ENCODE measurements at regions not wholly inside any gene's neighbourhood (a gene's known extent, or its start where the extent isn't known, plus 50 kb on each side); places are given as distances from the start of the nearest gene placed in this dataset.
"Not testable (repeated sequence)": the region's sequence is repeated elsewhere in the genome, so short reads cannot be mapped to it uniquely, and the experiment has no call there.

DNA sequence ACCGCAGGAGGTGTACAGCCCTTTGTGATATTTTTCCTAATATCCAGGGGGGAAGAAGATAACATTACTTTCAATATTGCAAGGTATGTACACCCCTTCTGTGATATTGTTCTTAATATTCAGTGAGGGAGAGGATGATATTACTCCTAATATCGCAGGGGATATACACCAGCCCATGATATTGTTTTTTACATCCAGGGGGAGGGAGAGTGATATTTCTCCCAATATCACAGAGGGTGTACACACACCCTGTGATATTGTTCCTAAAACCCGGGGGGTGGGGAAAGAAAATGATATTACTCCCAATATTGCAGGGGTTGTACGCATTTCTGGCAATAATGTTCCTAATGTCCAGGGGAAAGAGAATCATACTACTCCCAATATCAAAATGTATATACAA, 58.0 kb upstream of the SLC25A48 start:
- no peak for DNase-seq

DNA sequence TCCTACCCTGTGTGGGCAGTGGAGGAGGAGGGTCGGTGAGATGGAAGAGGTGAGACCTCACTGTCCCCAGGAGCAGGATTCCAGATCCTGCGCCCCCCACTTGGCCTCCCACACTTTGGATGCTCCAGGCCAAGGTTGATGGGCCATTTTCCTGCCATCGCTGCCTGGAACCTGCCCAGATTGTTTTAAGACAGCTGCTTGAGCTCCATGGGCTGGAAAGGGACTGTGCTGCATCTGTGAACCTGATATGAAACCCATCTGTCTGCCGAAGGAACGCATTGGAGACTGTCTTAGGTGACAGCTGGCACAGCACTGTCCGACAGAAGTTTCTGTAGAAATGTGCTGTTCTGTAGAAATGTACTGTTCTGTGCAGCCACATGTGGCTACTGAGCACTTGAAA, 72.7 kb upstream of the SLC25A48 start:
- DNase-seq: no peak

DNA sequence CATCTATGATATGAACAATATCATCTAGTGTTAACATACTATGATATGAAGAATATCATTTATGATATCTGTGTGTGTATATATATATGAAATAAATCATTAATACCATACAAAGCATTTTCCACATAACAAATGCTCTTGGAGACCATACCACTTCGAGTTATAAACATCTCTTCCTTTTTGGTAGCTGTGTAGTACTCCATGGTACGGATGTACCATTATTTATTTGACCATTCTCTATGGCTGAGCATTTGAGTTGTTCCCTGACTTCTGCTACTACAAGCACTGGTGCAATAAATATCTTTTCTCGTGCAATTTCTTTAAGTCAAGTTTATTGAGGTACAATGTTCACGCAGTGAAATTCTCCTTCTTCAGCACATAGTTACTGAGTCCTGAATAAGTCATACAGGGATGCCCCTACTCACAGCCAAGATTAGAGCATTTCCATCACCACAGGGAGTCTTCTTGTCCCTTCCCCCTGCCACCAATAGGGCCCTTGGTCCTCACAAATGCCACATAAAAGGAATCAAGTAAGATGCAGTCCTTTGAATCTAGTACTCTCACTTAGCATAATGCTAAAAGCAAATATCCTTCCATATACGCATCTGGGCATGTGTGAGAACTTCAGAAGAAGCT, 75.2 kb upstream of the SLC25A48 start:
- DNase-seq: no peak

DNA sequence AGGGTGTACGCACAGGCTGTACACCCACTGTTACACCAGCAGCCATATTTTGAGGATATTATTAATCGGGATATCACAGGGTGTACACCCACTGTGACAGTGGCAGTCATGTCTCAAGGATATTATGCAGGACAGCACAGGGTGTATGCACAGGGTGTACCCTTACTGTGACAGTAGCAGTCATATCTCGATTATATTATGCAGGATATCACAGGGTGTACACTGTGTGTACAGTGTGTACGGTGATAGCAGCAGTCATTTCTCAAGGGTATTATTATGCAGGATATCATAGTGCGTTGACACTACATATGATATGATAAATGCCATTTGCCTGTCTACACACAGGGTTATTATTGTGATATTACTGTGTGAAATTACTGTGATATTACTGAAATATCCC, 80.5 kb upstream of the SLC25A48 start:
- no peak for DNase-seq

DNA sequence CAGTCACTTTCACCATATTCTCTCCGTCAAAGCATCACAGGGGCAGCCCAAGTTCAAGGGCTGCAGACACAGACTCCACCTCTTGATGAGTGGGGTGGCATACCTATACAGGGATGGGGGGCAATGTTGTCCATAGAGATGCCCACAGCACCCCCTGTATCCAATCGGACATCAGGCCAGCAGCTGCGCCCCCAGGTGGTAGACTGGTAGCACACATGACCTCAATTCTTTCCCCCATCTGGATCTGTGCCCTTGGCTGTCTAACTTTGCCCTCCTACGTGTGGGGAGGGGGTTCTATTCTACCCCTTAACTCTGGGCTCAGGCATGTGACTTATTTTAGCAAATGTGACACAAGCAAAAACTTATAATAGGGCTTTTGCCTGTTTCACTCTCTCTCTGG, 84.0 kb upstream of the SLC25A48 start:
- no peak for DNase-seq

DNA sequence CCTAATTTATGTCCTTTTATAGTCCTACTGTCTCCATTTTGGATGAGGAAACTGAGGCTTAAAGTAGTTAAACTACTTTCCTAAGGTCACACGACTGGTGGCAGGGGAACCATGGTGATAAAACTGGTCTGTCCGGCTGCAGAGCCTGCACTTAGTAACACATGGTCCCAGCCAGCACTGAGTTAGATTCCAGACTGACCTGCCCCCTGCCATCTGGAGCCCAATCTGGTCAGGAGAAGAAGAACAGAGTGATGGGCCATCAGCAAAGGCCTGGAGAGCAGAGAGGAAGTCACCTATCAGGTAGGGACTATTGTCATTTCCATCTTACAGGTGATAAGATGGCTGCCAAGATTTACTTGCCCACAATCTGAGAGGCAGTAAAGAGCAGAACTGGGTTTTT, 86.6 kb upstream of the SLC25A48 start:
- no peak for DNase-seq

DNA sequence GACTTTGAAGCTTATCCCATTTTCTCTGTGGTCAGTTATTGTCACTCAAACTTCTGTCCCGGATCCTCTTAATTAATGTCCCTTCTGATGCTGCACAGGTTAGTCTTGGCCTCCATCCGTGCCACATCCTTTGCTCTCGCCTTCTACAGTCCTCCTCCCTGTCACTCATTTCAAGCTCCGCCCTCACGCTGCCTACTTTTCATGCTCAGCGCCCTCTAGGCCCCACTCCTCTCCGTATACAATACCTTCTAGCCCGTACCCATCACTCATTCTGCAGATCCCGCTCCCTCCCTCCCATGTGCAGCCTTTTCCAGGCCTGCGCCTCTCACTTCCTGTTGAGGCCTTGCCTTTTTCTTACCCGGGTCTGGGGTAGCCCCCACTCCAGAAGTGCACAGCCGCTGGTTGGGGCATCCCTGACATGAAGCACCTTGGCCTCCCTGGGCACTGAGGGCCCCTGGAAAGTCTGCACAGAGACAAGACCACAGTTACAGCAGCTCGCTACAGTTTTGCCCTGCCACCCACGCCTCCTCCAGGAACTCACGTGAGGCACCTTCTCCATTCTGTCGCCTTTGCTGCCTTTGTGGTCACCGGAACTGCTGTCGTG, 88.5 kb upstream of the SLC25A48 start:
- DNase-seq: no peak

DNA sequence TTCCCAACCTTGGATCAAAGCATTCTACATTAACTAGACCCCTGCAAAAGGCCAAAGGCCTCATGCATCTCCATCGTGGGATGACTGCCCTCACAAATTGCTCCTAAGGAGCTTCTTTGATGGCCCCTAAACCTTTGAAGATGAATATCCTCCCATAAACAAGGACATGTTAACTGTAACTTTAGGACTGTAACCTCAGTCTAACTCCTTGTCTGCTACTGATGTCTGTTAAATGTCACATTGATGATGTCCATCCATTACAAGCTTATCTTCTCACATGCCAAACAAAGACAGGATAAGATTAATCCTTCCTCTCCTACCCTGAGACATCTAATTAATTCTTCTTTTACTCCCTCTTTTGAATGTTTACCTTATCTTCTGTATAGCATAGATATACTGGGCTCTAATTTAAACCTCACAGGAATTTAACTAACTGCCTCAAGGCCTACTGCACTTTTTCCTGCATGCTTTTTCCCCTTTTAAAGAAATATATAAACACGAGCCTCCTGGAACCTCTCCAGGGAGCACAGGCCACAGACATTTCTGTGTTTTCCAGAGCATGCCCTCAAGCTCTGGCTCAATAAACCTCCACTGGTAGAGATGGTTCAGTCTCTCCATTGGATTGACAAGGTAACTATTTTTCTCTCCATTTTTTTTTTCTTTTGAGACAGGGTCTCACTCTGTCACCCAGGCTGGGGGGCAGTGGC, 90.6 kb upstream of the SLC25A48 start:
- no peak for DNase-seq

DNA sequence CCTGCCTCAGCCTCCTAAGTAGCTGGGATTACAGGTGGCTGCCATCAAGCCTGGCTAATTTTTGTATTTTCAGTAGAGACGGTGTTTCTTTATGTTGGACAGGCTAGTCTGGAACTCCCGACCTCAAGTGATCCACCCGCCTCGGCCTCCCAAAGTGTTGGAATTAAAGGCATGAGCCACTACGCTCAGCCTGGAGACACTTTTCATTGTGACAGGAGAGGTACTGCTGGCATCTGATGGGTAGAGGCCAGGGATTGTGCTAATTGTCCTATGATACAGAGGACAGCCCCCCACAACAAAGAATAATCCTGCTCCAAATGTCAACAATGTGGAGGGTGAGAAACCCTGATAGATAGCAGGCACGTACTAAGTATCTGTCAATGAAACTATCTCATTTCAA, 91.3 kb upstream of the SLC25A48 start:
- no peak for DNase-seq

DNA sequence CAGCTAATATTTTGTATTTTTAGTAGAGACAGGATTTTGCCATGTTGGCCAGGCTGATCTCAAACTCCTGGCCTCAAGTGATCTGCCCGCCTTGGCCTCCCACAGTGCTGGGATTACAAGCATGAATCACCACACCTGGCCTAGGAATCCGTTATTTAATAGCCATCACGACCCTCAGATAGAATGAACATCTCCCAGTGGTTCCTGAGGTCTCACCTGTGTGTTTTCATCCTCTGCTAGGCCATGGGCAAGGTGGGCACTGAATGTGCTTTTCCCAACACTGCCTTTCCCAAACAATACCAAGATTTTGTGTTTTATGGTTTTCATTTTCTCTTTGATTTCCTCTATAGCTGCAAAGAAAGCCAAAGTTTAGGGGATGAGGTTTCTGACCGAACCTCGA, 92.2 kb upstream of the SLC25A48 start:
- DNase-seq: not testable (repeated sequence)

DNA sequence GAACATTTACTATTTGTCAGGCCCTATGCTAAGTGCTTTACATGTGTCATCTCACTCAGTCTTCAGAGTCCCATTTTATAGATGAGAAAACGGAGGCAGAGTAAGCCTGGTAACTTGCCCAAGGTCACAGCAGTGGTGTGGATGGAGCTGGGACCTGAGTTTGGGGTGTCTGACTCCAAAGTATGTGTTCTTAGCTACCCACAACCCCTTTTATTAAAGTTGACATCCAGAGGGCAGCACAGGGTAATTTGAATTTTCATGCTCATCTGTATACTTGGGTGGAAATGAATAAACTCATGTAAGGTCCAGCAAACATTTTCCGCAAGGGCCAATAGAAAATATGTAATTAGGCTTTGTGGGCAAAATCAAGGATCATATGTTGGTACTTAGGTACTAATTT, 93.4 kb upstream of the SLC25A48 start:
- no peak for DNase-seq

DNA sequence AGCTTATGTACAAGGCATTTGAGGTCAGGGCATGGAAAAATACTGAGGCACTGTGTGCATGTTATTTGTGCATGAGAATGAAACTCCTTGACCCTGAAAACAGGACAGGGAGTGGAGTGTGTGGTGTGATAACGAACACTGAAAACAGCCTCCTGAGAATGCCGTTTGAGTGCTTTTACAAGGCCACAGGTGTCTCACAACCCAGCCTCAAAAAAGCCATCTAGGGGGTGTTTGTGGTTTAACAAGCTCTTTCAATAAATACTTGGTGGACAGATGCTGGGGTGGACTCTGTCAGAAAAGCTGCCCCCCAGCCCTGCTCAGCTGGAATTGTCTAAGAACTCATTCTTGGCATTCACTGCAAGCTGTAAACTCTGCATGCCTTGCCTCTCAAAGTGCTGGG, 94.0 kb upstream of the SLC25A48 start:
- DNase-seq: no peak

DNA sequence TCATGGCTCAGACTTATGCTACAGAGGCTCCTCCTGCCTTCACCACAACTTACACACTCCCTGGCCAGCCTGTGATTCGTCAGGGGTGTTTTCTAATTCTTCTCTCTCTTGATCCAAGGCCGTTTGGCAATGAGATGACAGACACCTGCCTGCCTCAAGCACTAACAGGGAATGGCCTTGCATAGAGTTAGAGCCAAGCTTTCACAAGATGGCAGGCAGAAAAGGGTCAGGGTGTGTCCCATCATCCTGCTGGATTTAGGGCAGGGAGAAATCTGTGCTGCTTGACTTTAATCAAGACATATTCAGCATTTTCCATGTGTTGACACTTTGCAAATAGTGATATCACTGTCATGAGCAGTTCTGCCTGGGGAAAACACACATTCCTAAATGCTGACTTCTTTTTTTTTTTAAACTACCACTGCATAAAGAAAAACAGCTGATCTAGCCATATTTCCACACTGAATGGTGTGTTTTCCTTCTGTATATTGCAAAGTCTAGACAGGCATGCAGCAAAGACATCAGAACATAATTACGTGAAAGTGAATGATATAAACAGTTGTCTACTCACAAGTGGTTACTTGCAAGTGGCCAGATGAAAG, 95.0 kb upstream of the SLC25A48 start:
- DNase-seq: no peak

DNA sequence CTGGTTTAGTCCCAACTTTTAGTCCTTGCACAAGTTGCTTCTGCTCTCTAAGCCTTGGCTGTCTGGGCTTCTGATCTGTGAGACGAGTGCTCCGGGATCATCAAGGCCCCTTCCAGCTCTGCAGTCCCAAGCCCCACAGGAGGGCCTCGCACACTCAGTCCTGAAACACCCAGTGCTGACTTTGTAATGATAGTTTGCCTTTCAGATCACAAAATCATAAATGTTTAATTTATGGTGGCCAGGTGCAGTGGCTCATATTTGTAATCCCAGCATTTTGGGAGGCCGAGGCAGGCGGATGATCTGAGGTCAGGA, 95.9 kb upstream of the SLC25A48 start:
- DNase-seq: no peak

DNA sequence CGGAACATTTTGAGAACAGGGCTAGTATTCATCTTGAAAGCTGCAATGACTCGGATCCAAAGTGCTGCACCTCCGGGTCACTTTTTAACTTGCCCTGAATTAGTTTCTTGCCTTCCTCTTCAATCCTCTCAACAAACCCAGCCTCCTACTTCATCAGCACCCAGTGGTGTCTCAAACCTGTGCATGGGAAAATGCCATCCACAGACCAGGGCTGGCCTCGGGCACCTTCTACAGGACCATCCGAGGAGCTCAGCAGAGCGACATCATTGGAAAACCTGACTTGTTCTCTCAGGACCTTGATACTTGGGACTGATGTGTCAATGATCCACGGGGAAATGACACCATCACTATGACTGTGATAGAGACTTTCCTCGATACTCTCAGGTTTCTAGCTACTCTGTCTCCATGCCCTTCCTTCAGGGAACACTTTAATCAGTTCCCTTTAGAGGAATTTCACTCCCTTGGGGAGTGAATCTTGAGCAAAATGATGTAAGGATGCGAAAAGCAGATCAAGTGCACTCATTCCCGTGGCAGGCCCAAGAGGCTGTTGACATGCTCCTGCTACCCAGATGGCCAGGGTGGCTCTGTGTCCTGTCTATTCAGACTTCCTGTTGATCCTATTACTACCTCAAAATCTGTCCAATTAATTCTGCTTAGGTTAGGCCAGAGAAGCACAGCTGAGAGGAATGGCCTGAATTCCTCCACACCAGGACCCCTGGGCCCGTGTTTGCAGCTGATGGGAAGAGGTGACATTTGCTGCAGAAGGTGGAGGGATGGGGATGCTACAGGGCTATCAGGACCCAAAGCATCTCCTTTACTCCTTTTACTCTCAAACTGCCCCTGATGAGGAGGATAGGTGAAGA, 96.5 kb upstream of the SLC25A48 start:
- no peak for DNase-seq

DNA sequence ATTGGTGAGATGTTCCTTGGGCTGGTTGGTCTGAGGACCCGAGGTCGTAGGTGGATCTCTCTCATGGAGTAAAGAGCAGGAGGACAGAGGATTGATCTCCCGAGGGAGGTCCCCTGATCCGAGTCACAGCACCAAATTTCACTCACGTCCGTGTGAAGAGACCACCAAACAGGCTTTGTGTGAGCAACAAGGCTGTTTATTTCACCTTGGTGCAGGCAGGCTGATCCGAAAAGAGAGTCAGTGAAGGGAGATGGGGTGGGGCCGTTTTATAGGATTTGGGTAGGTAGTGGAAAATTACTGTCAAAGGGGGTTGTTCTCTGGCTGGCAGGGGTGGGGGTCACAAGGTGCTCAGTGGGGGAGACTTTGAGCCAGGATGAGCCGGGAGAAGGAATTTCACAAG, 97.5 kb upstream of the SLC25A48 start:
- not testable (repeated sequence) for DNase-seq

DNA sequence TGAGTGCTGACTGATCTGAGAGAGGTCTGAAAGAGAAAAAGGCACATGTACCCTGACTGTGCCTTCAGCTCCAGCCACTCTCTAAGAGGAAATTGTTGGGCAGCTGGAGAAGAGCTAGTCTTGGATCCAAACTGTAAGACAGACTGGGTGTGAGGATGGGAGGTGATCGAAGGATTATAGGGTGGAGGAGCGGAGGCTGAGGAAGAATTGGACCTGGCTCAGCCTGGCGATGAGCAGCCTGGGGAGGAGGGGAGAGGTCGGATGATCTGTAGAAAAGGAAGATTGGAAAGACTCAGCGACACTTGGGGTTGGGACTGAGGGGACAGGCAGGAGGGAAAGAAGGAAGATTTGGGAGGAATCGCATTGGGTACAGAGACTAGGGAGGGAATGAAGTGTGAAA, 98.6 kb upstream of the SLC25A48 start:
- DNase-seq: no peak

DNA sequence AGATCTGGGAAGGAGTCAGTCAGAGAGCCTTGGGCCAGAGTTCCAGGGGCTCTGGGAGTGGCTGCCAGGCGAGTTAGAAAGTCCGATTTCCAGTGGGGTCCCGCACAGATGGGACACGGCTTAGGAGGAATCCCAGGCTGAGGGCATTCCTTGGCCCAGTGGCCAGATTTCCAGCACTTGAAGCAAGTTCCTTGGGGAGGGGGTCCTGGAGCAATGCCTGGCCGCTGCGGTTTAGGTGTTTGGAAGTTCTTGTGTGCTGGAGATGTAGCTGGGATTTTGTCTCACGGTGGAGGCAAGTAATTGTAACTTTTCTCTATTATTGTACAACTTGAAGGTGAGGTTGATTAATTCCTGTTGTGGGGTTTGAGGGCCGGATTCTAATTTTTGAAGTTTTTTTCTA, 99.5 kb upstream of the SLC25A48 start:
- DNase-seq: not testable (repeated sequence)

DNA sequence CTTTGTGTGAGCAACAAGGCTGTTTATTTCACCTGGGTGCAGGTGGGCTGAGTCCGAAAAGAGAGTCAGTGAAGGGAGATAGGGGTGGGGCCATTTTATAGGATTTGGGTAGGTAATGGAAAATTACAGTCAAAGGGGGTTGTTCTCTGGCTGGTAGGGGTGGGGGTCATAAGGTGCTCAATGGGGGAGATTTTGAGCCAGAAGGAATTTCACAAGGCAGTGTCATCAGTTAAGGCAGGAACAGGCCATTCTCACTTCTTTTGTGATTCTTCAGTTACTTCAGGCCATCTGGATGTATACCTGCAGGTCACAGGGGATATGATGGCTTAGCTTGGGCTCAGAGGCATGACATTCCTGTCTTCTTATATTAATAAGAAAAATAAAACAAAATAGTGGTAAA, 103.4 kb upstream of the SLC25A48 start:
- not testable (repeated sequence) for DNase-seq

DNA sequence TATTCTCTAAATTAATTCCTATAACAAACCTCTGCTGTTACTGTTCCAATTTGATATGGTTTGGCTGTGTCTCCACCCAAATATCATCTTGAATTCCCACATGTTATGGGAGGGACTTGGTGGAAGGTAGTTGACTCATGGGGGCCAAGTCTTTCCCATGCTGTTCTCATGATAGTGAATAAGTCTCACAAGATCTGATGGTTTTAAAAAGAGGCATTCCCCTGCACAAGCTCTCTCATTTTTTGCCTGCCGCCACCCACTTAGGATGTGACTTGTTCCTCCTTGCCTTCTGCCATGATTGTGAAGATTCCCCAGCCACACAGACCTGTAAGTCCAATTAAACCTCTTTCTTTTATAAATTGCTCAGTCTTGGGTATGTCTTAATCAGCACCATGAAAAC, 104.3 kb upstream of the SLC25A48 start:
- not testable (repeated sequence) for DNase-seq

DNA sequence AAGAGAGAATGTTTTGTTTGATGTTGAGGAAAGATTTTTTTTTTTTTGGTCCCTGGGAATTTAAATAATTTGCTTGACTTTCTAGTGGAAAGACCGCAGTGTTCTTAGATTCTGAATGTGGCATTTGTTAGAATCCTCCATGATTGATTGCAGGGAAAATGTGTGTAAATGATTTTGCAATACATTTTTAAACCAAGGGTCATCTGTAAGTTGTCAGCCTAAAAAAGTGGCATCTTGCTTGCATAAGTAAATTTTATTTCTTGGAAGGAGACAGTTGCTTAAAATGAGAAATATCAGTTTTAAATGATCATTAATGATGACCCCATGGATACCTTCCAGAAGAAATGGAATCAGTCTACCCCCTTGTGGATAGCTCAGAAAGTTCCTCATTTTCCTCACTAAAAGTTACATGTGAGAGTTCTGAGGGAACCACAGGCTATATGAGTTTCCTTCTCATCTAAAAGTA, 105.1 kb upstream of the SLC25A48 start:
- DNase-seq: no peak

DNA sequence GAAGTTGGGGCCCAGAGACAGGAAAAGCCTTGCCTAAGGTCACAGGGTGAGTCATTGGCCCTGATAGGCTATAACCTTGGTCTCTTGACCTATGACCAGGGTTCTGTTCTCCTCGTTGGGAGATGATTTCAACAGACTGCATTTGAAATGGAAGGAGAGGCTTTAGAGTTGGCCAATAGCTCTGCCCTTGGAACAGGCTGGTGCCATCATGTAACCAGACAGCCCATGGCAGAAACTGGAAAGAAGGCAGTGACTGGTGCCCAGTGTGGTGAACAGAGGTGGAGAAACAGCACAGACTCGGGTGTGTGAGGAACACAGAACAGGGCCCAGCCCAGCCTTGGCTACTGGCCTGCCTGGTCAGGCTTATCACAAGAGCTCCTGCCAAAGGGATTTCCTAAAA, 109.8 kb upstream of the SLC25A48 start:
- DNase-seq: no peak

DNA sequence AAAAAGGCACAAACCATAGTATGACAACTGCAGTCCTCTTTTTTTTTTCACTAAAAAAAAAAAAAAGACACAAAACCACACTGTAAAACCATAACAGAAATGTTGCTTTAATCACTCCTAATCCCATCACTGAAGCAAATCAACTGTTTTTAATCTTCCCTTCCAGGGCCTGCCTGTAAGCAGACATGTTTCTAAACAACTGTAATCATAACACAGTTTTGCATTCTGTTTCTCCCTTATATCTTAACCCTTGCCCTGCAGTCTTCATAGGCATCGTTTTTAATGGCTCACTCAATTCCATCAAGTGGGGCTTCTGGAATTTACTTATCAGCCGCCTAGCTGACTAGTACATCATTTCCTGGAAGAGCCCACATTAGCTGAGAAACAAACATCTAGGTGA, 111.0 kb upstream of the SLC25A48 start:
- DNase-seq: no peak
